ENCODE measurements at regions not wholly inside any gene's neighbourhood (a gene's known extent, or its start where the extent isn't known, plus 50 kb on each side); places are given as distances from the start of the nearest gene placed in this dataset.

- TF ChIP-seq GATA1 (IDR thresholded peaks at IDR 0.05; ENCODE audit: low read depth, low read length) (no peak), POLR2A (IDR thresholded peaks at IDR 0.05; ENCODE audit: low read length) (no peak)
- DNase-seq = no peak
These were observed 1639.0 kb upstream of the IGFBP7 start for GRCh38 chr4:58749206-58749605.

GRCh38 chr4:58740897-58741296 lies 1630.7 kb upstream of the IGFBP7 start:
- no peak for DNase-seq
- TF ChIP-seq GATA1 (IDR thresholded peaks at IDR 0.05; ENCODE audit: low read depth, low read length) = no peak
- TF ChIP-seq POLR2A (IDR thresholded peaks at IDR 0.05; ENCODE audit: low read length) = no peak

DNA sequence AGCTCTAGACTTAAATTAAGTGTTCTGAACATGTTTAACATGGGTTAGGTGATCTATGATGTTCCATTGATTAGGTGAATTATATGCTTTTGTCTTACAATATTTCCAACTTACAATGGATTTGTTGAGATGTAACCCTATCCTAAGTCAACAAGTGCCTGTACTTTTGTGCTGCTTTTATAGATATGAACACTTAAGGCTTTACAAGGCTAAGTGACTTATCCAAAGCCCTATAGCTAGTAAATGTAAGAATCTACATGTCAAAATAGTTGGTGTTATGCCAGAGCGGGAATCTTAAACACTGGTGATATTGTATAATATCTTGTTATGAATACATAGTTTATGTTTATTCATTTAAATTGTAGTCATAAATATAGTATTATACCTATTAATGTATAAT lies 1629.1 kb upstream of the IGFBP7 start:
- TF ChIP-seq POLR2A (IDR thresholded peaks at IDR 0.05; ENCODE audit: low read length) = no peak
- no peak for DNase-seq

GRCh38 chr4:58738375-58738774 lies 1628.2 kb upstream of the IGFBP7 start:
- DNase-seq = no peak
- TF ChIP-seq POLR2A (IDR thresholded peaks at IDR 0.05; ENCODE audit: low read length) (no peak), GATA1 (IDR thresholded peaks at IDR 0.05; ENCODE audit: low read depth, low read length) (no peak)

- TF ChIP-seq POLR2A (IDR thresholded peaks at IDR 0.05; ENCODE audit: low read length) (no peak), GATA1 (IDR thresholded peaks at IDR 0.05; ENCODE audit: low read depth, low read length) (no peak)
- DNase-seq = no peak
These were observed 1624.0 kb upstream of the IGFBP7 start for GRCh38 chr4:58734030-58734674.

GRCh38 chr4:58732973-58733372 lies 1622.8 kb upstream of the IGFBP7 start:
- TF ChIP-seq POLR2A (IDR thresholded peaks at IDR 0.05; ENCODE audit: low read length) = no peak
- TF ChIP-seq GATA1 (IDR thresholded peaks at IDR 0.05; ENCODE audit: low read depth, low read length) = no peak
- DNase-seq = no peak

- DNase-seq = no peak
- TF ChIP-seq GATA1 (IDR thresholded peaks at IDR 0.05; ENCODE audit: low read depth, low read length) (no peak), POLR2A (IDR thresholded peaks at IDR 0.05; ENCODE audit: low read length) (no peak)
These were observed 1613.8 kb upstream of the IGFBP7 start for GRCh38 chr4:58723954-58724353.

DNA sequence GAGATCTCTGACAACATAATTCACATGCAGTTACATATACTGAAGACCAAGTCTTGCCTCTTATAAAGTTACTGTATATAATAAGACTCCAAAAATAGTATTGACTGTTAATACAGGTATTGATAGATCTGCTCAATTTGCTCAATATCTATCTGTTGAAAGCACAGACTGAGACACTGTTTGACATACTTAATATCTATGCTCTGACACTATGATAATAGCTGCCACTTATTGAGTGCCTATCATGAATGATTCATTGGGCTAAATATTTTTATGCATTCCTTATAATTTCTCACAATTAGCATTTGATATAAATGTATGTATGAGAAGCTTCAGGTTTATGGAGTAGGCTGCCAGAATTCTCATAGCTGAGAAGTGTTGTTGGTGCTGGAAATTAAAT lies 1600.9 kb upstream of the IGFBP7 start:
- TF ChIP-seq GATA1 (IDR thresholded peaks at IDR 0.05; ENCODE audit: low read depth, low read length) (no peak), POLR2A (IDR thresholded peaks at IDR 0.05; ENCODE audit: low read length) (no peak)
- no peak for DNase-seq

DNA sequence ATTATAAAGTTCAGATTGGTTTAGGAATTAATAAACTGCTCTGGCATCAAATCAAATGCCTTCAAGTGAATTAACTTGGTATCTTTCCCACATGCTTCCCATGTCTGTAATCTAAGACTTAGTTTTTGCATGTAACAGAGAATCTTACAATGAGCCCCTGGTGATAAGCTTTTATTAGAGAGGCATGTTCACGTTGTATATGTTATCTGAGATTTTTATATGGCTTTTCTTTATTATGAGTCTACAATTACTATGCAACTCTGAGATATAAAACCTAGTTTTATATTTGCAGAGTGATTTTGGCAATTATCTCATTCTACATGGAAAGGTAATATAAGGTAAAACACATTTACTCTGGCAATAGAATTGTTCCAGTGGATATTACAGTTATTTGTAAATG lies 1578.4 kb upstream of the IGFBP7 start:
- DNase-seq = no peak
- TF ChIP-seq POLR2A (IDR thresholded peaks at IDR 0.05; ENCODE audit: low read length) (no peak), GATA1 (IDR thresholded peaks at IDR 0.05; ENCODE audit: low read depth, low read length) (no peak)

- TF ChIP-seq POLR2A (IDR thresholded peaks at IDR 0.05; ENCODE audit: low read length) (no peak), GATA1 (IDR thresholded peaks at IDR 0.05; ENCODE audit: low read depth, low read length) (no peak)
- no peak for DNase-seq
These were observed 1569.7 kb upstream of the IGFBP7 start for GRCh38 chr4:58679886-58680285.

GRCh38 chr4:58679051-58679450 lies 1568.9 kb upstream of the IGFBP7 start:
- TF ChIP-seq POLR2A (IDR thresholded peaks at IDR 0.05; ENCODE audit: low read length) (no peak), GATA1 (IDR thresholded peaks at IDR 0.05; ENCODE audit: low read depth, low read length) (no peak)
- DNase-seq = no peak

GRCh38 chr4:58669783-58670182 lies 1559.6 kb upstream of the IGFBP7 start:
- TF ChIP-seq GATA1 (IDR thresholded peaks at IDR 0.05; ENCODE audit: low read depth, low read length) (no peak), POLR2A (IDR thresholded peaks at IDR 0.05; ENCODE audit: low read length) (no peak)
- no peak for DNase-seq

- DNase-seq = no peak
- TF ChIP-seq POLR2A (IDR thresholded peaks at IDR 0.05; ENCODE audit: low read length) = no peak
- no peak for TF ChIP-seq GATA1 (IDR thresholded peaks at IDR 0.05; ENCODE audit: low read depth, low read length)
These were observed 1555.5 kb upstream of the IGFBP7 start for GRCh38 chr4:58665649-58666048.

- TF ChIP-seq GATA1 (IDR thresholded peaks at IDR 0.05; ENCODE audit: low read depth, low read length) = no peak
- TF ChIP-seq POLR2A (IDR thresholded peaks at IDR 0.05; ENCODE audit: low read length) = no peak
- no peak for DNase-seq
These were observed 1548.5 kb upstream of the IGFBP7 start for GRCh38 chr4:58658701-58659100.

- TF ChIP-seq GATA1 (IDR thresholded peaks at IDR 0.05; ENCODE audit: low read depth, low read length) (no peak), POLR2A (IDR thresholded peaks at IDR 0.05; ENCODE audit: low read length) (no peak)
- no peak for DNase-seq
These were observed 1543.1 kb upstream of the IGFBP7 start for GRCh38 chr4:58653251-58653650.

DNA sequence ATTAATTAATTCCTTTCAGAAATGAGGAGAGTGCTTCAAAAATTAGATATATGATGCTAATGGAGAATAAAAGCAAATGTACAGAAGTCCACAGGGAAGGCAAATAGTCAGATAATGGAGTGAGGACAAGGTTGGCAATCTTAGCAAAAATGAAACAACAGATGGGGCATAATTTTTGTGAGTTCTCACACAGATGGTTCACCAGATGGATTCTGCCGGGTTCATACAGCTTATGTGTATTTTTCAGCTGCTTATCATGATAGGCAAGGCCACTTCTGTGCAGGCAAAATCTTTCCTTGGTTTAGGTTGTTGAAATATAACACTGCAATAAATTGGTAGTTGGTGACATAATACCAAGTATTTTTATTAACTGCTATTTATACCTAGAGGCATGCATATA lies 1539.0 kb upstream of the IGFBP7 start:
- no peak for TF ChIP-seq POLR2A (IDR thresholded peaks at IDR 0.05; ENCODE audit: low read length)
- no peak for TF ChIP-seq GATA1 (IDR thresholded peaks at IDR 0.05; ENCODE audit: low read depth, low read length)
- DNase-seq = no peak
